HepG2 (cell line): ENCODE measurements at regions not wholly inside any gene's neighbourhood (a gene's known extent, or its start where the extent isn't known, plus 50 kb on each side); places are given as distances from the start of the nearest gene placed in this dataset.

Experiments used
- ATAC-seq: fragments of 200-7000 bp; cut with Tn5 transposase; 3 replicates; pipeline ENCODE4 v1.9.1; 2020; ENCODE audit warnings: mild to moderate bottlenecking, moderate library complexity
- BruUV-seq: library from RNA; stranded (reverse); fragments of 400-500 nt; replicated peaks from 2 replicates; lab custom pipeline; 2021; lab: Mats Ljungman, UMichigan
- CTCF ChIA-PET: fragments of 300-600 bp; formaldehyde crosslinking; extraction: SDS; loops from one replicate; lab custom pipeline; 2021; ENCODE audit warnings: low total read pairs, inconsistent platforms, low intra/inter-chr PET ratio; lab: Yijun Ruan, JAX
- POLR2A ChIA-PET: fragments of 350-600 bp; sonication (Branson Sonifier 250); formaldehyde crosslinking; loops from one replicate; lab custom pipeline; 2020; ENCODE audit warnings: antibody characterized with exemption, inconsistent platforms; lab: Yijun Ruan, JAX
- DNase-seq: peaks from one replicate; pipeline ENCODE4 v3.0.0-alpha.2; 2015; ENCODE audit warnings: low spot score
- FAIRE-seq: peaks from 3 replicates; lab custom pipeline; 2011; peaks lifted over from hg19 to GRCh38; lab: Jason Lieb, UNC
- H2AFZ ChIP-seq: one replicate; pipeline ENCODE4 v1.6.1; 2011; ENCODE audit warnings: low read length, inconsistent platforms
- H3K27ac ChIP-seq: fragments of 300-600 bp; 3 replicates; pipeline ENCODE4 v1.8.0; 2011; ENCODE audit warnings: mixed run types, mild to moderate bottlenecking, mixed read lengths, low read length, inconsistent platforms; ENCODE audit not compliant: insufficient read depth; ENCODE audit errors: extremely low read length
- H3K27me3 ChIP-seq, 2 experiments: fragments of 200-600 bp in 1 of 2; 2 replicates in 1 of 2; 3 replicates in 1 of 2; pipeline versions ENCODE4 v1.6.0 to v1.8.0; 2011; ENCODE audit warnings: low read length in 2 of 2, mild to moderate bottlenecking in 2 of 2, moderate library complexity in 2 of 2, inconsistent platforms in 1 of 2; ENCODE audit not compliant: insufficient read depth in 2 of 2, control insufficient read depth in 1 of 2
- H3K36me3 ChIP-seq, 2 experiments: fragments of 200-600 bp in 1 of 2; replicated peaks in 1 of 2; 2 replicates in 1 of 2; 3 replicates in 1 of 2; pipeline versions ENCODE4 v1.5.1 to v1.8.0; 2011; ENCODE audit warnings: low read length in 2 of 2, inconsistent platforms in 1 of 2; ENCODE audit not compliant: insufficient read depth in 2 of 2, control insufficient read depth in 1 of 2
- H3K4me1 ChIP-seq: 2 replicates; pipeline ENCODE4 v1.5.1; 2012; ENCODE audit warnings: low read length, inconsistent platforms; ENCODE audit not compliant: insufficient read depth
- H3K4me2 ChIP-seq: 2 replicates; pipeline ENCODE4 v1.6.0; 2011; ENCODE audit warnings: low read depth, low read length, inconsistent platforms
- H3K4me3 ChIP-seq, 3 experiments: fragments of 200-600 bp in 1 of 3; sonication (generic), shearing (Covaris generic) in 1 of 3; replicated peaks in 1 of 3; 2 replicates each; pipeline ENCODE4 v1.5.1; 2011 to 2016; ENCODE audit warnings: low read length in 3 of 3, inconsistent platforms in 2 of 3, low read depth in 2 of 3, mild to moderate bottlenecking in 2 of 3, control low read depth in 1 of 3, mixed read lengths in 1 of 3; ENCODE audit not compliant: insufficient read depth in 1 of 3
- H3K79me2 ChIP-seq: one replicate; pipeline ENCODE4 v1.6.1; 2011; ENCODE audit warnings: low read length, inconsistent platforms; ENCODE audit not compliant: insufficient read depth
- H3K9ac ChIP-seq: 2 replicates; pipeline ENCODE4 v1.6.0; 2011; ENCODE audit warnings: mild to moderate bottlenecking, low read depth, low read length, inconsistent platforms; ENCODE audit not compliant: insufficient read depth
- H3K9me3 ChIP-seq: 2 replicates; pipeline ENCODE4 v1.5.1; 2012; ENCODE audit warnings: mild to moderate bottlenecking, low read length
- H4K20me1 ChIP-seq: 2 replicates; pipeline ENCODE4 v1.6.0; 2011; ENCODE audit warnings: inconsistent platforms, mild to moderate bottlenecking, low read length, moderate library complexity; ENCODE audit not compliant: insufficient read depth
- MIER2 ChIP-seq: IDR thresholded peaks from 2 replicates; pipeline ENCODE4 v1.6.1; 2016; ENCODE audit warnings: missing biosample characterization, missing genetic modification reagents
- WGBS: methylation state at CpG from one replicate; pipeline ENCODE4 v1.1.6; 2017; ENCODE audit warnings: low lambda C conversion rate; 5-methylcytosine and 5-hydroxymethylcytosine counted together
- in situ Hi-C: cut with HindIII; loops from 2 replicates; pipeline ENCODE4 v1.10.0; 2017; ENCODE audit warnings: low pct_unique_long_range_greater_than_20kb; ENCODE audit not compliant: extremely low pct_ligation_motif_present
- intact Hi-C: fragments of 100-400 bp; cut with micrococcal nuclease; formaldehyde crosslinking; loops from one replicate; pipeline ENCODE4 v1.10.0; 2022; ENCODE audit not compliant: unreplicated experiment
- TF ChIP-seq, protein P1 (sequence below), 2 experiments: IDR thresholded peaks; 2 replicates each; pipeline ENCODE4 v1.6.1; 2011 to 2012; ENCODE audit warnings: low read length in 2 of 2, borderline replicate concordance in 1 of 2, low read depth in 1 of 2, mild to moderate bottlenecking in 1 of 2, moderate library complexity in 1 of 2
- TF ChIP-seq, protein P2 (sequence below): sonication (generic); formaldehyde crosslinking; IDR thresholded peaks from 2 replicates; pipeline ENCODE4 v1.8.1; 2023; ENCODE audit warnings: mild to moderate bottlenecking, moderate library complexity, missing genetic modification reagents

GRCh38 chr1:57966751-57967406 is 543.0 kb upstream of the DAB1 start:
- no peak overlapping the region for H3K9ac ChIP-seq
- intact Hi-C loops = no loop called here
- H3K27me3 ChIP-seq = no peaks in the 10 kb centered on the region
- H2AFZ ChIP-seq = no peak overlapping the region
- no peak overlapping the region for H3K4me3 ChIP-seq
- no peaks in the 10 kb centered on the region for H3K36me3 ChIP-seq
- in situ Hi-C loops = no loop called here
- no peak overlapping the region for H3K27ac ChIP-seq
- no TSS peak for BruUV-seq
- no peak overlapping the region for H3K4me2 ChIP-seq
- no peaks in the 10 kb centered on the region for H3K9me3 ChIP-seq
- ATAC-seq (no peak), FAIRE-seq (no peak), DNase-seq (no peak)
- no peaks in the 10 kb centered on the region for H4K20me1 ChIP-seq
- POLR2A ChIA-PET = no interaction called here
- no peaks in the 10 kb centered on the region for H3K79me2 ChIP-seq
- no peaks in the 10 kb centered on the region for H3K4me1 ChIP-seq
- CTCF ChIA-PET = no interaction called here
- TF ChIP-seq, protein P1, sequence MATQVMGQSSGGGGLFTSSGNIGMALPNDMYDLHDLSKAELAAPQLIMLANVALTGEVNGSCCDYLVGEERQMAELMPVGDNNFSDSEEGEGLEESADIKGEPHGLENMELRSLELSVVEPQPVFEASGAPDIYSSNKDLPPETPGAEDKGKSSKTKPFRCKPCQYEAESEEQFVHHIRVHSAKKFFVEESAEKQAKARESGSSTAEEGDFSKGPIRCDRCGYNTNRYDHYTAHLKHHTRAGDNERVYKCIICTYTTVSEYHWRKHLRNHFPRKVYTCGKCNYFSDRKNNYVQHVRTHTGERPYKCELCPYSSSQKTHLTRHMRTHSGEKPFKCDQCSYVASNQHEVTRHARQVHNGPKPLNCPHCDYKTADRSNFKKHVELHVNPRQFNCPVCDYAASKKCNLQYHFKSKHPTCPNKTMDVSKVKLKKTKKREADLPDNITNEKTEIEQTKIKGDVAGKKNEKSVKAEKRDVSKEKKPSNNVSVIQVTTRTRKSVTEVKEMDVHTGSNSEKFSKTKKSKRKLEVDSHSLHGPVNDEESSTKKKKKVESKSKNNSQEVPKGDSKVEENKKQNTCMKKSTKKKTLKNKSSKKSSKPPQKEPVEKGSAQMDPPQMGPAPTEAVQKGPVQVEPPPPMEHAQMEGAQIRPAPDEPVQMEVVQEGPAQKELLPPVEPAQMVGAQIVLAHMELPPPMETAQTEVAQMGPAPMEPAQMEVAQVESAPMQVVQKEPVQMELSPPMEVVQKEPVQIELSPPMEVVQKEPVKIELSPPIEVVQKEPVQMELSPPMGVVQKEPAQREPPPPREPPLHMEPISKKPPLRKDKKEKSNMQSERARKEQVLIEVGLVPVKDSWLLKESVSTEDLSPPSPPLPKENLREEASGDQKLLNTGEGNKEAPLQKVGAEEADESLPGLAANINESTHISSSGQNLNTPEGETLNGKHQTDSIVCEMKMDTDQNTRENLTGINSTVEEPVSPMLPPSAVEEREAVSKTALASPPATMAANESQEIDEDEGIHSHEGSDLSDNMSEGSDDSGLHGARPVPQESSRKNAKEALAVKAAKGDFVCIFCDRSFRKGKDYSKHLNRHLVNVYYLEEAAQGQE (IDR thresholded peaks at IDR 0.05; ENCODE audit: borderline replicate concordance in 1 of 2, low read depth in 1 of 2, low read length in 2 of 2) = peak; percentile 65 to 93
- TF ChIP-seq, protein P2, sequence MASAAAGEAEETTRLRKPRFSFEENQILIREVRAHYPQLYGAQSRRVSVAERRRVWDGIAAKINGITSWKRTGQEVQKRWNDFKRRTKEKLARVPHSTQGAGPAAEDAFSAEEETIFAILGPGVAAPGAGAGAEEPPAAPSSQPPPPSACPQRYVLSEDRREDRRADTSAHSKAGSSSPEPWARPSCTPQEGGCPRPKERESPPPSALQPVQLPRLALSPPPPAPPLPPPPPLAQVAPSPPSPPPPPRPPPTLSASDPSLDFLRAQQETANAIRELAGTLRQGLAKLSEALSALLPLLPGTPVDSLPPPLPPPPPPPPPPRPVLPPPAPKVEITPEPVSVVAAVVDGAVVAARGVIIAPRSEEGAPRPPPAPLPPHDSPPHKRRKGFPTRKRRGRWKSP (CRISPR knock-in tag) = no peak
- peak; percentile 94 for TF ChIP-seq MIER2
- TF ChIP-seq, all 625 proteins: peak for 2
- WGBS = 10% methylated on average over 3 of the region's 3 CpGs
